ENCODE measurements at regions not wholly inside any gene's neighbourhood (a gene's known extent, or its start where the extent isn't known, plus 50 kb on each side); places are given as distances from the start of the nearest gene placed in this dataset.

DNA sequence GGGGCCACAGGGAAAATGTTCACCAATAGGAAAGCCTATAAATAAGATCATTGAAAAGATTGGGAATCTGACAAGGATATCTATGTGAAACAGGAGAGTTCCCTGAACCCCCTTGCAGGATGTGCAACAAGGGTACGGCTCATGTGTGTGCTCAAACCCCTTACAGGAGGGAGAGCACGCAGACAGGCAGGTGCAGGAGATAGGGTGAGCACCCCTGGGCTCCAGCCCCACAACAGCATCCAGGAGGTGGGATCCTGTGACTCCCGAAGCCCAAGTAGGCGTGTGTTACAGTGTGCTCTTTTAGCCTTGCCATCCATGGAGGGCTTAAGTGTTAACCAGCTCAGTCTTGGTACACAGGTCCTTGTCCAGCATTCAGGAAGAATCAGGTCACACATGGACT is 204.2 kb downstream of the BMP7 start:
- intact Hi-C loops (cut with DNase I), result loop anchor here (5.0 kb wide), 1 partner anchor 510 kb away; no protein-coding TSS in a partner anchor
- H3K4me1 ChIP-seq, result peaks cover 0 to 7% (median 3%) of the 10 kb centered on the region in 4 donors
- H3K27me3 ChIP-seq, result peaks cover 0 to 30% (median 0%) of the 10 kb centered on the region in 4 donors
- H3K9me3 ChIP-seq, result no peaks in the 10 kb centered on the region
- TF ChIP-seq POLR2A (IDR thresholded peaks at IDR 0.05; ENCODE audit: low read depth) (no peak), EP300 (IDR thresholded peaks at IDR 0.05) (no peak), POLR2AphosphoS5 (IDR thresholded peaks at IDR 0.05) (no peak)
- TF ChIP-seq, protein P1, sequence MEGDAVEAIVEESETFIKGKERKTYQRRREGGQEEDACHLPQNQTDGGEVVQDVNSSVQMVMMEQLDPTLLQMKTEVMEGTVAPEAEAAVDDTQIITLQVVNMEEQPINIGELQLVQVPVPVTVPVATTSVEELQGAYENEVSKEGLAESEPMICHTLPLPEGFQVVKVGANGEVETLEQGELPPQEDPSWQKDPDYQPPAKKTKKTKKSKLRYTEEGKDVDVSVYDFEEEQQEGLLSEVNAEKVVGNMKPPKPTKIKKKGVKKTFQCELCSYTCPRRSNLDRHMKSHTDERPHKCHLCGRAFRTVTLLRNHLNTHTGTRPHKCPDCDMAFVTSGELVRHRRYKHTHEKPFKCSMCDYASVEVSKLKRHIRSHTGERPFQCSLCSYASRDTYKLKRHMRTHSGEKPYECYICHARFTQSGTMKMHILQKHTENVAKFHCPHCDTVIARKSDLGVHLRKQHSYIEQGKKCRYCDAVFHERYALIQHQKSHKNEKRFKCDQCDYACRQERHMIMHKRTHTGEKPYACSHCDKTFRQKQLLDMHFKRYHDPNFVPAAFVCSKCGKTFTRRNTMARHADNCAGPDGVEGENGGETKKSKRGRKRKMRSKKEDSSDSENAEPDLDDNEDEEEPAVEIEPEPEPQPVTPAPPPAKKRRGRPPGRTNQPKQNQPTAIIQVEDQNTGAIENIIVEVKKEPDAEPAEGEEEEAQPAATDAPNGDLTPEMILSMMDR (IDR thresholded peaks at IDR 0.05), result no peak
- H3K27ac ChIP-seq (replicated peaks in 1 of 4), result no peak overlapping the region
- no peaks in the 10 kb centered on the region for H3K36me3 ChIP-seq
- DNase-seq (ENCODE audit: extremely low spot score), result no peak
- 86% methylated on average over 3 of the region's 4 CpGs for WGBS
- no peak overlapping the region for H3K4me3 ChIP-seq

DNA sequence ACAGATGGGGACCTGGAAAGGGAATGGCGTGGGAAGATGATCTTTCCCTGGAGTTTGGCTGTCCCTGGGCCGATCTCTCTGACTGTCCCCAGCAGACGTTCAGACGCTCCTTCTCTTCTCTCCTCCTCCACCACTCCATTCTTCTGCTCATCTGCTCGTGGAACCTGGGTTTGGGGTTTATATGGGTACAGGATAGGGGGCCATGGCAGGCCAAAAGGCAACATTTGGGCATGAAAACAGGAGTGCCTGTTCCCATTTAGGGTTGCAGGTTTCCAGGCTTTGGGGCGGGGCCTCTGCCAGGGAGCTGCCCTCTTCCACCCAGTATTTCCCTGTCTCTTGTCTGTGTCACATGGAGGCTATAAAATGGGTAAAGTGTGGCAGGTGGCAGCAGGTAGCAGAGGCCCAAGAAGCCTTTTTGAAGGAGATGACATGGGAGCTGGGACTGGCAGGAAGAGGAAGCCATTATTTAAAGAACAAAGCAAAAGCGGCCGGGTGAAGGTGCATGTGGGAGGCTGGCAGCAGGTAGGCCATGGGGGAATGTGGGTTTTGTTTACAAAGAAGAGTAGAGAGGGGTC is 203.7 kb downstream of the BMP7 start:
- Histone ChIP-seq H3K27me3 (peaks cover 0 to 30% (median 0%) of the 10 kb centered on the region in 4 donors), H3K4me3 (no peak overlapping the region), H3K4me1 (peaks cover 0 to 7% (median 3%) of the 10 kb centered on the region in 4 donors), H3K27ac (replicated peaks in 1 of 4) (no peak overlapping the region), H3K36me3 (no peaks in the 10 kb centered on the region), H3K9me3 (no peaks in the 10 kb centered on the region)
- intact Hi-C loops (cut with DNase I), result loop anchor here (5.0 kb wide), 1 partner anchor 510 kb away; no protein-coding TSS in a partner anchor
- TF ChIP-seq POLR2AphosphoS5 (IDR thresholded peaks at IDR 0.05), result no peak
- TF ChIP-seq, protein P1 (IDR thresholded peaks at IDR 0.05), result no peak
- TF ChIP-seq POLR2A (IDR thresholded peaks at IDR 0.05; ENCODE audit: low read depth), result no peak
- no peak for TF ChIP-seq EP300 (IDR thresholded peaks at IDR 0.05)
- WGBS, result 85% methylated on average over 8 of the region's 8 CpGs
- DNase-seq (ENCODE audit: extremely low spot score), result no peak

DNA sequence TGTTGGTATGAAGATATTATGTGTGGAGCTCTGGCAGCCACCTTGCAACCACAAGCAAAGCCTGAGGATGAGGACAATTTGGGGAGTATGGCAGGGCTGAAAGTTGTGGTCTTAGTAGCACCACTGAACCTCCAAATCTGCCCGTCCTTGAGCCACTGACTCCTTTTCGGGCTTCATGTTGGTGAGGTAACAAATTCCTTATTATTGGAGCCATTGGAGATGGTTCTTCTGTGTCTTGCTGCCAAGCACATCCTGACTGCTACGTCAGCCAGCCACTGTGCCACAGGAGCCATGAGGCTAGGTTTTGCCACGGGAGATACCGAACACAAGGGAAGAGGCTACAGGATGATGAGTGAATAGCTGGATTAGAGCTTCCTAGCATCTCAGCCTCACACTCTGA is 201.6 kb downstream of the BMP7 start:
- H3K27ac ChIP-seq (replicated peaks in 1 of 4), result no peak overlapping the region
- H3K9me3 ChIP-seq, result no peaks in the 10 kb centered on the region
- peaks cover 0 to 49% (median 0%) of the 10 kb centered on the region in 4 donors for H3K27me3 ChIP-seq
- DNase-seq (ENCODE audit: extremely low spot score), result no peak
- WGBS, result 80% methylated on average over 5 of the region's 5 CpGs
- intact Hi-C loops (cut with DNase I), result loop anchor here (5.0 kb wide), 1 partner anchor 513 kb away; no protein-coding TSS in a partner anchor
- no peak overlapping the region for H3K4me3 ChIP-seq
- H3K4me1 ChIP-seq, result peaks cover 0 to 7% (median 3%) of the 10 kb centered on the region in 4 donors
- TF ChIP-seq POLR2A (IDR thresholded peaks at IDR 0.05; ENCODE audit: low read depth) (no peak), POLR2AphosphoS5 (IDR thresholded peaks at IDR 0.05) (no peak), EP300 (IDR thresholded peaks at IDR 0.05) (no peak)
- TF ChIP-seq, protein P1 (IDR thresholded peaks at IDR 0.05), result no peak
- no peaks in the 10 kb centered on the region for H3K36me3 ChIP-seq

DNA sequence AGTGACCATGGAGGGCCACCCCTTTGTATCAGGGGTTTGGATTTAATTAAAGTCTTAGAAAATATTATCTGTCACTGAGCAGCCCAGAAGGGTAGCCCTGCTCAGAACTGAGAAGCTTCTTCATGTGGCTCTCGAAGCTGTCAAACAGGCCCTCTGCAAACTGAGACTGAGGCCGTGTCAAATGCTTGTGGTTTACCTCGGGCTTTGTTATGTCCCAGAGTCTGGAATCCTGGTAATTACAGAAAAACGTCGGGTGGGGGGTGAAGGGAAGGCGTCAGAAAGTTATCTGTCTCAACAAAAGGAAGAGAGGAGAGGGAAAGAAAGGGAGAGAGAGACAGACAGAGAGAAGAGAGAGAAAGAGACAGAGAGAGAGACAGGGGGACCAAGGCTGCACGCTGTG is 200.8 kb downstream of the BMP7 start:
- Histone ChIP-seq H3K4me1 (peaks cover 0 to 7% (median 3%) of the 10 kb centered on the region in 4 donors), H3K36me3 (no peaks in the 10 kb centered on the region), H3K27me3 (peaks cover 0 to 55% (median 0%) of the 10 kb centered on the region in 4 donors), H3K9me3 (no peaks in the 10 kb centered on the region), H3K4me3 (no peak overlapping the region), H3K27ac (replicated peaks in 1 of 4) (no peak overlapping the region)
- DNase-seq (ENCODE audit: extremely low spot score), result no peak
- intact Hi-C loops (cut with DNase I), result no loop called here
- 29% methylated on average over 7 of the region's 7 CpGs for WGBS
- no peak for TF ChIP-seq POLR2A (IDR thresholded peaks at IDR 0.05; ENCODE audit: low read depth)
- TF ChIP-seq EP300 (IDR thresholded peaks at IDR 0.05), result no peak
- TF ChIP-seq, protein P1 (IDR thresholded peaks at IDR 0.05), result no peak
- TF ChIP-seq POLR2AphosphoS5 (IDR thresholded peaks at IDR 0.05), result no peak

All from esophagus muscularis mucosa (tissue), 4 donors.